Adrenal gland (tissue), 9 donors: ENCODE measurements at regions not wholly inside any gene's neighbourhood (a gene's known extent, or its start where the extent isn't known, plus 50 kb on each side); places are given as distances from the start of the nearest gene placed in this dataset.

Experiments used
- DNase-seq, 7 donors: peaks; one replicate each; pipeline ENCODE4 v3.0.0-alpha.2; 2019 to 2020
- H3K27ac ChIP-seq, 5 donors: fragments of 200-600 bp; sonication (generic) in 4 of 5; 1 replicate in 3 of 5; 2 replicates in 2 of 5; pipeline versions ENCODE4 v1.5.1 to v1.8.0; 2016 to 2020; ENCODE audit warnings: mild to moderate bottlenecking in 1 of 5
- H3K27me3 ChIP-seq: fragments of 200-600 bp; 2 replicates; pipeline ENCODE4 v1.8.0; 2021
- H3K36me3 ChIP-seq, 2 donors: fragments of 200-600 bp; replicated peaks in 1 of 2; 1 replicate in 1 of 2; 2 replicates in 1 of 2; pipeline versions ENCODE4 v1.5.1 to v1.8.0; 2018 to 2022
- H3K4me1 ChIP-seq, 2 donors: fragments of 200-600 bp; replicated peaks in 1 of 2; 1 replicate in 1 of 2; 2 replicates in 1 of 2; pipeline versions ENCODE4 v1.5.1 to v1.8.0; 2018 to 2021
- H3K4me3 ChIP-seq, 4 donors: fragments of 200-600 bp; sonication (generic) in 3 of 4; one replicate each; pipeline ENCODE4 v1.5.1; 2016 to 2018
- H3K9me3 ChIP-seq, 3 donors: fragments of 200-600 bp; sonication (generic) in 1 of 3; replicated peaks in 1 of 3; 1 replicate in 2 of 3; 2 replicates in 1 of 3; pipeline versions ENCODE4 v1.5.1 to v1.8.0; 2016 to 2021
- CTCF ChIP-seq, 6 experiments: fragments of 450-650 bp in 4 of 6; fragments of 200-600 bp in 2 of 6; sonication (generic) in 1 of 6; IDR thresholded peaks; 1 replicate in 5 of 6; 2 replicates in 1 of 6; pipeline versions ENCODE4 v1.5.1 to v1.8.0; 2016 to 2021; ENCODE audit warnings: antibody characterized with exemption in 6 of 6, mild to moderate bottlenecking in 2 of 6, moderate library complexity in 1 of 6
- POLR2A ChIP-seq, 2 donors: fragments of 450-650 bp; IDR thresholded peaks; one replicate each; pipeline ENCODE4 v1.6.1; 2017; ENCODE audit warnings: antibody characterized with exemption in 2 of 2, mild to moderate bottlenecking in 2 of 2, moderate library complexity in 1 of 2
- WGBS, 4 donors: extraction: QIAGEN DNeasy Blood & Tissue Kit in 2 of 4; methylation state at CpG; one replicate each; pipeline versions ENCODE4 v1.1.5 to v1.1.7; 2013 to 2017; 5-methylcytosine and 5-hydroxymethylcytosine counted together
- intact Hi-C, 2 donors: fragments of 100-400 bp; cut with DNase I; formaldehyde crosslinking; loops; one replicate each; pipeline versions ENCODE4 v1.14.1 to v1.15.0; 2022 to 2023
- donor health status: healthy with polysubstance abuse.
- donor health status: Bipolar disorder and iron deficiency.
- donor health status: DM: yes; HTN: yes; CAD: no.
- donor health status: DM: no; HTN: no; CAD: no.
- donor health status: DM: no; HTN: no; CAD: no.

- no peak for TF ChIP-seq CTCF (IDR thresholded peaks at IDR 0.05)
- no peak for TF ChIP-seq POLR2A (IDR thresholded peaks at IDR 0.05)
- 88 to 99% (median 97%) methylated on average over 2 of the region's 2 CpGs for WGBS, 4 donors
- H3K9me3 ChIP-seq = no peaks in the 10 kb centered on the region
- no peak overlapping the region for H3K4me3 ChIP-seq
- no peaks in the 10 kb centered on the region for H3K4me1 ChIP-seq
- intact Hi-C loops = no loop called here
- no peaks in the 10 kb centered on the region for H3K27me3 ChIP-seq
- H3K36me3 ChIP-seq = no peaks in the 10 kb centered on the region
- no peak overlapping the region for H3K27ac ChIP-seq
- DNase-seq = no peak
Observed at GRCh38 chr14:53695692-53696214, 260.9 kb downstream of the BMP4 start.

GRCh38 chr14:53692885-53693284, 263.7 kb downstream of the BMP4 start:
- Histone ChIP-seq H3K4me3 (no peak overlapping the region), H3K9me3 (no peaks in the 10 kb centered on the region), H3K36me3 (no peaks in the 10 kb centered on the region), H3K27me3 (no peaks in the 10 kb centered on the region), H3K4me1 (no peaks in the 10 kb centered on the region), H3K27ac (no peak overlapping the region)
- TF ChIP-seq POLR2A (IDR thresholded peaks at IDR 0.05) (no peak), CTCF (IDR thresholded peaks at IDR 0.05) (no peak)
- DNase-seq = no peak
- intact Hi-C loops = no loop called here
- WGBS, 4 donors = 77 to 89% (median 83%) methylated on average over 1 of the region's 1 CpG

GRCh38 chr14:53692451-53692850, 264.2 kb downstream of the BMP4 start:
- H3K9me3 ChIP-seq = no peaks in the 10 kb centered on the region
- intact Hi-C loops = no loop called here
- TF ChIP-seq CTCF (IDR thresholded peaks at IDR 0.05) = no peak
- TF ChIP-seq POLR2A (IDR thresholded peaks at IDR 0.05) = no peak
- no peak overlapping the region for H3K27ac ChIP-seq
- no peak for DNase-seq
- H3K4me3 ChIP-seq = no peak overlapping the region
- H3K27me3 ChIP-seq = no peaks in the 10 kb centered on the region
- 86 to 93% (median 90%) methylated on average over 5 of the region's 5 CpGs for WGBS, 4 donors
- no peaks in the 10 kb centered on the region for H3K4me1 ChIP-seq
- H3K36me3 ChIP-seq = no peaks in the 10 kb centered on the region

GRCh38 chr14:53683229-53683628, 273.4 kb downstream of the BMP4 start:
- Histone ChIP-seq H3K9me3 (no peaks in the 10 kb centered on the region), H3K4me3 (no peak overlapping the region), H3K27me3 (no peaks in the 10 kb centered on the region), H3K27ac (no peak overlapping the region), H3K36me3 (no peaks in the 10 kb centered on the region), H3K4me1 (no peaks in the 10 kb centered on the region)
- DNase-seq = no peak
- intact Hi-C loops = no loop called here
- no peak for TF ChIP-seq POLR2A (IDR thresholded peaks at IDR 0.05)
- TF ChIP-seq CTCF (IDR thresholded peaks at IDR 0.05) = no peak
- WGBS, 4 donors = 73 to 80% (median 77%) methylated on average over 5 of the region's 5 CpGs
